ENCODE measurements at regions not wholly inside any gene's neighbourhood (a gene's known extent, or its start where the extent isn't known, plus 50 kb on each side); places are given as distances from the start of the nearest gene placed in this dataset.

DNA sequence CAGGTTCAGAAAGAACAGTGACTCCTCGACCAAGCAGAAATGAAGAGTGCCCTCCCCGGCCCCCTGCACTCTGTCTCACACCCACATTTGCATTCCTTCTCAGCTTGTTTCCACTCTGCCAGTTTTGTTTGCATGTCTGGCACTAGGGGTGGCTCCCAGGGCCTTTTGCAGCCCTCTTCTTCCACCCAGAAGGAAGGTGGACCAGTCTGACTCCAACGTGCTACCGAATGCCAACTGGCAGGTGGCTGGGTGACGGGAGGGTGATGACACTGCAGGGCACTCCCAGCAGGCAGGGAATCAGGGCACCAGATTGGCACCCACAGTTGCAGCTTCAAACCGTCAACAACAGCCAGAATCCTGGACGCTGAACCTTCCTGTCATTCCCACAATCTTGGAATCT, 371.1 kb downstream of the TXNL1 start:
- TF ChIP-seq, protein P1, sequence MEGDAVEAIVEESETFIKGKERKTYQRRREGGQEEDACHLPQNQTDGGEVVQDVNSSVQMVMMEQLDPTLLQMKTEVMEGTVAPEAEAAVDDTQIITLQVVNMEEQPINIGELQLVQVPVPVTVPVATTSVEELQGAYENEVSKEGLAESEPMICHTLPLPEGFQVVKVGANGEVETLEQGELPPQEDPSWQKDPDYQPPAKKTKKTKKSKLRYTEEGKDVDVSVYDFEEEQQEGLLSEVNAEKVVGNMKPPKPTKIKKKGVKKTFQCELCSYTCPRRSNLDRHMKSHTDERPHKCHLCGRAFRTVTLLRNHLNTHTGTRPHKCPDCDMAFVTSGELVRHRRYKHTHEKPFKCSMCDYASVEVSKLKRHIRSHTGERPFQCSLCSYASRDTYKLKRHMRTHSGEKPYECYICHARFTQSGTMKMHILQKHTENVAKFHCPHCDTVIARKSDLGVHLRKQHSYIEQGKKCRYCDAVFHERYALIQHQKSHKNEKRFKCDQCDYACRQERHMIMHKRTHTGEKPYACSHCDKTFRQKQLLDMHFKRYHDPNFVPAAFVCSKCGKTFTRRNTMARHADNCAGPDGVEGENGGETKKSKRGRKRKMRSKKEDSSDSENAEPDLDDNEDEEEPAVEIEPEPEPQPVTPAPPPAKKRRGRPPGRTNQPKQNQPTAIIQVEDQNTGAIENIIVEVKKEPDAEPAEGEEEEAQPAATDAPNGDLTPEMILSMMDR (IDR thresholded peaks at IDR 0.05; ENCODE audit: low read length), result no peak
- TF ChIP-seq EZH2 (optimal IDR thresholded peaks at IDR 0.05; ENCODE audit: low read depth, low read length), result no peak

All from MM.1S (cell line).